AG09309 (cell line): ENCODE measurements at regions not wholly inside any gene's neighbourhood (a gene's known extent, or its start where the extent isn't known, plus 50 kb on each side); places are given as distances from the start of the nearest gene placed in this dataset.

Experiments
- DNase-seq: peaks from one replicate; pipeline ENCODE4 v3.0.0-alpha.2; 2010; ENCODE audit warnings: low read depth
- H3K4me3 ChIP-seq: 2 replicates; pipeline ENCODE4 v1.5.1; 2011; ENCODE audit warnings: mild to moderate bottlenecking, low read depth, low read length, moderate library complexity; ENCODE audit not compliant: control insufficient read depth
- CTCF ChIP-seq: IDR thresholded peaks from 2 replicates; pipeline ENCODE4 v1.5.1; 2011; ENCODE audit warnings: mild to moderate bottlenecking, low read depth, low read length, inconsistent platforms; ENCODE audit not compliant: insufficient read depth, control insufficient read depth; ENCODE audit errors: missing control alignments

GRCh38 chr13:70339738-70340137 lies 231.5 kb upstream of the KLHL1 start:
- no peak for DNase-seq
- TF ChIP-seq CTCF = no peak
- no peak overlapping the region for H3K4me3 ChIP-seq

GRCh38 chr13:70338609-70339008 lies 230.4 kb upstream of the KLHL1 start:
- no peak overlapping the region for H3K4me3 ChIP-seq
- no peak for DNase-seq
- TF ChIP-seq CTCF = no peak

GRCh38 chr13:70336866-70337265 lies 228.6 kb upstream of the KLHL1 start:
- TF ChIP-seq CTCF = no peak
- no peak overlapping the region for H3K4me3 ChIP-seq
- DNase-seq = no peak

- H3K4me3 ChIP-seq = no peak overlapping the region
- no peak for DNase-seq
- TF ChIP-seq CTCF = no peak
These were observed 225.5 kb upstream of the KLHL1 start for GRCh38 chr13:70333752-70334151.

- DNase-seq = no peak
- TF ChIP-seq CTCF = no peak
- no peak overlapping the region for H3K4me3 ChIP-seq
These were observed 222.6 kb upstream of the KLHL1 start for GRCh38 chr13:70330697-70331361.

GRCh38 chr13:70324519-70324918 lies 216.3 kb upstream of the KLHL1 start:
- no peak for TF ChIP-seq CTCF
- DNase-seq = no peak
- no peak overlapping the region for H3K4me3 ChIP-seq
